ENCODE measurements at regions not wholly inside any gene's neighbourhood (a gene's known extent, or its start where the extent isn't known, plus 50 kb on each side); places are given as distances from the start of the nearest gene placed in this dataset.

- no peaks in the 10 kb centered on the region for H3K9me3 ChIP-seq
- intact Hi-C loops (cut with DNase I; ENCODE audit: low total_unique reads) = no loop called here
- DNase-seq (ENCODE audit: low spot score in 2 of 2) = peak; percentile 94 to 96
Observed at GRCh38 chr6:19892260-19892659, 55.1 kb downstream of the ID4 start.

GRCh38 chr6:19895866-19896692 lies 58.9 kb downstream of the ID4 start:
- Histone ChIP-seq H3K27ac (peak overlapping the region; percentile 3 to 16), H3K4me3 (no peak overlapping the region), H3K9me3 (no peaks in the 10 kb centered on the region), H3K36me3 (no peaks in the 10 kb centered on the region), H3K27me3 (no peaks in the 10 kb centered on the region), H3K4me1 (peaks cover 0 to 4% of the 10 kb centered on the region in 2 donors)
- no peak for DNase-seq (ENCODE audit: low spot score in 2 of 2)
- TF ChIP-seq POLR2AphosphoS5 (IDR thresholded peaks at IDR 0.05) (no peak), CTCF (IDR thresholded peaks at IDR 0.05) (no peak), POLR2A (IDR thresholded peaks at IDR 0.05) (no peak)
- intact Hi-C loops (cut with DNase I; ENCODE audit: low total_unique reads) = no loop called here

More at GRCh38 chr6:19892260-19892659, 55.1 kb downstream of the ID4 start:
- peaks cover 0 to 4% of the 10 kb centered on the region in 2 donors for H3K4me1 ChIP-seq
- H3K27ac ChIP-seq = peak overlapping the region; percentile 74 to 81
- H3K4me3 ChIP-seq = no peak overlapping the region
- H3K36me3 ChIP-seq = no peaks in the 10 kb centered on the region
- peak; percentile 65 to 87 (median 68) for TF ChIP-seq POLR2AphosphoS5 (IDR thresholded peaks at IDR 0.05)
- no peak for TF ChIP-seq CTCF (IDR thresholded peaks at IDR 0.05)
- H3K27me3 ChIP-seq = no peaks in the 10 kb centered on the region

- Histone ChIP-seq H3K36me3 (no peaks in the 10 kb centered on the region), H3K4me3 (no peak overlapping the region), H3K27ac (peak overlapping the region; percentile 3 to 16), H3K27me3 (no peaks in the 10 kb centered on the region), H3K4me1 (peaks cover 0 to 4% of the 10 kb centered on the region in 2 donors), H3K9me3 (no peaks in the 10 kb centered on the region)
- intact Hi-C loops (cut with DNase I; ENCODE audit: low total_unique reads) = no loop called here
- TF ChIP-seq CTCF (IDR thresholded peaks at IDR 0.05) (no peak), POLR2A (IDR thresholded peaks at IDR 0.05) (no peak), POLR2AphosphoS5 (IDR thresholded peaks at IDR 0.05) (no peak)
- peak in 1 of 2 donors; percentile 52 for DNase-seq (ENCODE audit: low spot score in 2 of 2)
Observed at GRCh38 chr6:19896693-19897010, 59.5 kb downstream of the ID4 start.

- intact Hi-C loops (cut with DNase I; ENCODE audit: low total_unique reads) = no loop called here
Observed at GRCh38 chr6:19898141-19898740, 61.1 kb downstream of the ID4 start.

More at GRCh38 chr6:19898141-19898740, 61.1 kb downstream of the ID4 start:
- Histone ChIP-seq H3K27ac (no peak overlapping the region), H3K9me3 (no peaks in the 10 kb centered on the region), H3K27me3 (no peaks in the 10 kb centered on the region), H3K4me1 (peaks cover 0 to 4% of the 10 kb centered on the region in 2 donors), H3K4me3 (no peak overlapping the region), H3K36me3 (no peaks in the 10 kb centered on the region)
- TF ChIP-seq POLR2AphosphoS5 (IDR thresholded peaks at IDR 0.05) (no peak), POLR2A (IDR thresholded peaks at IDR 0.05) (no peak), CTCF (IDR thresholded peaks at IDR 0.05) (no peak)
- DNase-seq (ENCODE audit: low spot score in 2 of 2) = no peak
